Omental fat pad (tissue), 3 donors: ENCODE measurements at regions not wholly inside any gene's neighbourhood (a gene's known extent, or its start where the extent isn't known, plus 50 kb on each side); places are given as distances from the start of the nearest gene placed in this dataset.

ENCODE experiments used
- ATAC-seq: fragments of 150-250 bp; one replicate; pipeline ENCODE4 v1.9.1; 2016; ENCODE audit warnings: mild to moderate bottlenecking, moderate library complexity; ENCODE audit not compliant: low FRiP score
- DNase-seq: peaks from one replicate; pipeline ENCODE4 v3.0.0-alpha.2; 2019; ENCODE audit warnings: low spot score
- CTCF ChIP-seq, 3 donors: fragments of 450-650 bp; IDR thresholded peaks; one replicate each; pipeline ENCODE4 v1.5.1; 2016 to 2017; ENCODE audit warnings: antibody characterized with exemption in 3 of 3, mild to moderate bottlenecking in 3 of 3, moderate library complexity in 2 of 3

GRCh38 chr10:3886641-3887251, 101.7 kb upstream of the KLF6 start:
- no peak for TF ChIP-seq CTCF (IDR thresholded peaks at IDR 0.05)
- peak; percentile 92 for ATAC-seq
- no peak for DNase-seq

GRCh38 chr10:3886191-3886590, 101.2 kb upstream of the KLF6 start:
- peak; percentile 31 for ATAC-seq
- no peak for TF ChIP-seq CTCF (IDR thresholded peaks at IDR 0.05)
- no peak for DNase-seq

GRCh38 chr10:3882855-3883254, 97.8 kb upstream of the KLF6 start:
- no peak for TF ChIP-seq CTCF (IDR thresholded peaks at IDR 0.05)
- ATAC-seq = no peak

GRCh38 chr10:3881622-3882021, 96.6 kb upstream of the KLF6 start:
- ATAC-seq = no peak
- TF ChIP-seq CTCF (IDR thresholded peaks at IDR 0.05) = no peak
- no peak for DNase-seq

More at GRCh38 chr10:3882855-3883254, 97.8 kb upstream of the KLF6 start:
- DNase-seq = no peak

GRCh38 chr10:3879073-3879472, 94.1 kb upstream of the KLF6 start:
- no peak for TF ChIP-seq CTCF (IDR thresholded peaks at IDR 0.05)
- no peak for DNase-seq
- no peak for ATAC-seq

- TF ChIP-seq CTCF (IDR thresholded peaks at IDR 0.05) = no peak
- DNase-seq = no peak
- ATAC-seq = no peak
Measured at GRCh38 chr10:3877211-3878000, 92.4 kb upstream of the KLF6 start.
